HG03139 (cell line): ENCODE measurements at regions not wholly inside any gene's neighbourhood (a gene's known extent, or its start where the extent isn't known, plus 50 kb on each side); places are given as distances from the start of the nearest gene placed in this dataset.

Source experiments
- ATAC-seq: cut with Tn5 transposase; IDR thresholded peaks from one replicate; pipeline ENCODE4 v1.9.1; 2021; ENCODE audit not compliant: unreplicated experiment

DNA sequence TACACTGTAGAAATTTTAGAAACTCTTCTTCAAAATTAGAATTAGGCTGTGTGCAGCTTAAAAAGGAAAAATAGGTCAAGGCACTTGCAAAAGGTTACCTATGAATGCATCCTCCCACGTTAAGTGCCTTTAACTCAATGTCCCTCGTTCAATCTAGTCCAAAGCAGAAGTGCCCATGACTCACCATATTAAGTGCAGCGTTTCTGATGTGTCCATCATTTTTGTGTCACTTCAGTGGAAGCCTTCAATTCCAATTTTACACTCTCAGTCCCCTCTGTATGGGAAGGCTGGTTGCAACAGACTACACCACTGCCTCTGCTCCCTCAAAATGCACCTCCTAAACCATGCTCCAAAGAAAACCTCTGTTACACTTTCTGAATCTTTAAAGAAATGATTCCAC lies 53.4 kb downstream of the FOXB1 start:
- ATAC-seq: no peak

DNA sequence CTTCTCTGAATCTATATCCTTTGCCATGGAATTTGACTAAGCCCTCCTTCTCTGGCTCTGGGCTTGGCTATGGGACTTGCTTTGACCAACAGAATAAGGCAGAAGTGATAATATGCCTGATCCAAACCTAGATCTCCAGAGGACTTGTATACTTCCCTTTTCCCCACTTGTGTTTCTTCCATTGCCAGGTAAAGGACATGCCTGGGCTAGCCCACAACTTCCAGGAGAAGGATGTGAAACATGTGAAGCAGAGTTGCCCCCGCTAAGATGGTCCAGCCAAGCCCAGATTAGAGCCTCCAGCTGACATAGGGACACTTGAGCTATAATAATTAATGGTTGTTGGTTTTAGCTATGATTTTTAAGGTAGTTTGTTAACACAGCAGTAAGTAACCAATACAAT lies 55.1 kb downstream of the FOXB1 start:
- no peak for ATAC-seq

GRCh38 chr15:60061758-60062157 lies 57.6 kb downstream of the FOXB1 start:
- no peak for ATAC-seq

GRCh38 chr15:60062826-60063225 lies 58.7 kb downstream of the FOXB1 start:
- no peak for ATAC-seq

DNA sequence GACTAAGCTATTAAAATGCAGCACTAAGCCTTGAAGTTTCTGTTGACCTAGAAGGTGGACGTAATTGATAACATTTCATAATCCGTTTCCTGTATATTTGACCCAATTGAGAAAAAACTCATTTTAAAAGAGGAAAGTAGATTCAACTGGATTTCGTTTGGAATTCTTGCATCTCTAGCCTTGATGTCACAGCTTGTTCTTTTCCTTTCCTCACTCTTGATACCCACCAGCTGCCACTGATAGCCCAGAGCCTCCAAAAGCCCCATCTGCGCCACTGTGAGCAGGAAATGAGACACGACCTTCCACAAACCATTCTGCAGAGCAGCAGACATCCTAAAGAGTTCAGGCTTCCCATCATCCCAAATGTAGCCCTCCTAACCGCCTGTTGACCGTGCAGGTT lies 61.8 kb downstream of the FOXB1 start:
- no peak for ATAC-seq

DNA sequence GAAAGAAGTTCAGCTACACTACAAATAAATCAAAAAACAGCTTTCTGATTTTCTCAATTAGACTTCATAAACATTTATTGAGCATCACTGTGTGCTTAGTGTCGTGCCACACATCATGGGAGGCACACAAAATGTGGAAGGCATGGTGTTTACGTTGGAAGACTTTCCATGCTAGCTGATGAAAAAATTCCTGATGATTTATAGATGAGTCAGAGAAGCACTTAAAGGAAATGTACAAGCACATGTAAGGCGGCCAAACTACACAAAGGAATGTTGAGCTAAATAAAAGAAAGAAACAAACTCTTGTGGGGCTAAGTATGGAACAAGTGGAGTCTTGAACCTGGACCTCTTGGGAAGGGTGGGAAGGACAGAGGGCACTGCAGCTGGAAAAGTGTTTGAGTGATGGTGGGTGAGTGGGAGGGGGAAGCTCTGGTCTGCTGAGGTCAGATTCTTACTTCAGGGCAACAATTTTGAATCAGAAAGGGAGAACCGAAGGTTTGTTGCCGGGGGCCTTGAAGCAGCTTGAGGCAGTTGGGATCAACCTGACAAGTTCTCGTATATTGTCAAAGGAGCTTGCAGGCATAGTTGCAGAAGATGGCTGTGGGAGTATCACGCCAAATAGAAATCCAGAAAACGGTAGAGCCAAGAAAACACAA lies 66.9 kb downstream of the FOXB1 start:
- ATAC-seq: no peak

- ATAC-seq: no peak
Observed at GRCh38 chr15:60072826-60073465, 68.8 kb downstream of the FOXB1 start.

GRCh38 chr15:60073466-60073840 lies 69.3 kb downstream of the FOXB1 start:
- no peak for ATAC-seq

- no peak for ATAC-seq
Observed at GRCh38 chr15:60074181-60074885, 70.2 kb downstream of the FOXB1 start.

DNA sequence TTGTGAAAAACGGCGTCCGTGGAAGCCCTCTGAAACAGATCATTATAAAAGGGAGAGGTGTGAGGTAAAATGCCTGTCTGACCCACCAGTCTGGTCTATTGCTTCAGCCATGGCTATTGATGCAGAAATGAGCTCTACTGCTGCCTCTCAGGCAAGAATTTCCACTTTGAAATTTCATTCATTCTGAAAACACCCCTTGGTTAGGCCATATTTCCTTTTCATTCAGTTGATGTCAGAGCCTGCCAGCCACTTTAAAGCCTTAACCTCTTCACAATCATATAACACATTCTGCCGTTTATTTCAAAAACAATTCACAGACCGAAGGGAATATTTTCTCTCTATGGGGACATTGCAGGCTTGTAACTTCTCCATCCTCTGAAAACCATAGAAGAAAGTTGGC lies 71.9 kb downstream of the FOXB1 start:
- ATAC-seq: no peak

GRCh38 chr15:60076582-60077276 lies 72.6 kb downstream of the FOXB1 start:
- no peak for ATAC-seq

DNA sequence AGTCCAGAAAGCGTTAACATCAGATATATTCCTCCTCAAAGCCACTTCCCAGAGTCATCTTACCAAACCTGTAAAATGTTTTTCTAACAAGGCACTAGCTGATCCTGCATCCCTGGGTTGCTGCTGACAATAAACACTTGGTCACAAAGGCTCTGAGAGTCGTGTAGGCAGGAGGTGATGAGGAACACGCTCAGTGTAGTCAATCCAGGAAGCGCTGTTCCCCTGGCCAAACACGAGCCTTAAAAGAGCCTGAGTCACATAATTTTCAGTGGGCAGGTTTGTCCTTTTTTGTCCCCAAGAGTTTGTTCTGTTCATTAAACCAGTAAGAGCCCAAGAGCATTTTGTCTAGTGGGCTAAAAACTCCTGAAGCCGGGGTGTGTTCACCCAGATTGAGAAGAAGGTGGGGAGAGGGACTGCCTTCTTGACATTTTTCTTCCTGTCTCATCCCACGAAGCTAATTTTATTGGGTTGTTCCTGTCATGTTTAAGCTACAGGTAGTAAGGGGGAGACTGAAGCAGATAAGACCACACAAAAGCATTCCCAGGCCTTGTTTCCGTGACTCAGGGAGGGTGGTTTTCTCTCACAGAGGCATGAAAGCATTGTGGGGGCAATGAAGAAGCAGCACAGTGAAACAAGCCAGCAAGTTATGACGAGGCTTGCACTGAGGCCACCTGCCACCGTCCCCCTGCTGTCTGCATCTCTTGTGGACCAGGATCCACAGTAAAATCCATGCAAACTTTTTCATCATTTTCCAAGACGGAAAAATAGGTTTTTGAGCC lies 73.7 kb downstream of the FOXB1 start:
- no peak for ATAC-seq

GRCh38 chr15:60079210-60079609 lies 75.1 kb downstream of the FOXB1 start:
- ATAC-seq: no peak

DNA sequence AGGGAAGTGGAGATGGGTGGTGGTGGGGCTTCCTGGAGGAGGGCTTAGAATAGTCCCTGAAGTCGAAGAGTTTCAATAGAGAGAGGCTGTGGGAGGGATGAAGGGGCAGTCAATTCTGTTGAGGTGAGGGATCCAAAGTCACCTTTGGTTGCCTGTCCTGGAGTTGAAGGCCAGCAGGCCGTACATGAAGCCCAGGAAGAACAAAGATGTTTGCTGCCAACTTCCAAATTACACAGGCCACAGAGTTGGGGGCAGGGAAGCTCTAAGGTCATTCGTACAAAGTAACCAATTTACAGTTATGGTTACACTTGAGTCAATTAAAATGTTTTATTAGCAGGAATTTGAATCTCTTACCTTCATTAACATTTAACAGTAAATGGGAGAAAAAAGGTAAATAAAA lies 77.9 kb downstream of the FOXB1 start:
- ATAC-seq: no peak

- no peak for ATAC-seq
Observed at GRCh38 chr15:60083318-60083717, 79.2 kb downstream of the FOXB1 start.

GRCh38 chr15:60086681-60087429 lies 82.7 kb downstream of the FOXB1 start:
- ATAC-seq: no peak

DNA sequence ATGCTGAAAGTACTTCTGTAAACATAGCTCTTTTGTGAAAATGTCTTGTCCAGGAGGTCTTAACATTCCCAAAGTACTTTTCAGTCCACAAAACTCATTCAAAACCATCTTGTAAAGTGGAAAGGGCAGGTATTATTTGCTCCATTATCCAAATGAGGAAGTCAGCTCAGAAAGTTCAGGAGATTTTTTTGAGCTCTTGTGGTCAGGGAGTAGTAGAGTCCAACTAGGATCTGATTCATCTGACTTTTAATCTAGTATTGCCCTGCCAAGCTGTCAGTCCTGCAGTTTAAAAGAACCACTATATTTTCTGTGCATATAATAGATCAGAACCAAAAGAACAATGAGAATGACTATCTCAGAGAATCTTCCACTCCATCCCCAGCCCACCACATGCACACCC lies 83.5 kb downstream of the FOXB1 start:
- no peak for ATAC-seq

GRCh38 chr15:60090747-60091146 lies 86.6 kb downstream of the FOXB1 start:
- ATAC-seq: no peak

DNA sequence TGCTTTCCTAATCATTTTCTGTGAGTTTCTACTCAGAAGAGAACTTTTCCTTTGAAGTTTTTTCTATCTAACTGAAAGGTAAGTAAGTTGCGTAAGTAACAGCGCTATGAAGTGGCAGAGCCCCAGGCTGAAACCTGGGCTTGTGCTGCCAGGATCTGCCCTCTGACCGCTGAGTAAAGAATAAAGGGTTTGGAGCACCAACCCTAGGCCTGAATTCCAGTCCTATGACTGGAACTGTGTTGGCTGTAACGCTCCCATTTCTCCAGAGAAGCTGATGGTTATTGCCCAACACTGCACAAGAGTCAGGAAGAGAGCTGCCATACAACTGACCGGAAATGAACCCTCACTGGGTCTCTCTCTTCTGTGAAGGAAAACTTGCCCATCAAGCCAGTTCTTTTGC lies 87.0 kb downstream of the FOXB1 start:
- no peak for ATAC-seq

- no peak for ATAC-seq
Observed at GRCh38 chr15:60091911-60092310, 87.8 kb downstream of the FOXB1 start.
